GM23338 (cell line): ENCODE measurements at regions not wholly inside any gene's neighbourhood (a gene's known extent, or its start where the extent isn't known, plus 50 kb on each side); places are given as distances from the start of the nearest gene placed in this dataset.

ENCODE experiments used
- CREB1 ChIP-seq: fragments of 250-450 bp; sonication (Bioruptor Pico); IDR thresholded peaks from 2 replicates; pipeline ENCODE4 v1.5.0; 2020; ENCODE audit warnings: low read depth, mild to moderate bottlenecking, moderate library complexity
- EZH2 ChIP-seq: fragments of 200-600 bp; sonication (generic); IDR thresholded peaks from one replicate; pipeline ENCODE4 v1.8.0; 2017; ENCODE audit warnings: antibody characterized with exemption, mild to moderate bottlenecking, low read depth; ENCODE audit not compliant: unreplicated experiment
- EZH2phosphoT487 ChIP-seq: fragments of 200-600 bp; sonication (generic); IDR thresholded peaks from one replicate; pipeline ENCODE4 v1.8.1; 2018; ENCODE audit warnings: antibody characterized with exemption; ENCODE audit not compliant: unreplicated experiment
- POLR2AphosphoS5 ChIP-seq: IDR thresholded peaks from 2 replicates; pipeline ENCODE4 v1.6.1; 2016; ENCODE audit warnings: antibody characterized with exemption, low read depth
- STAT1 ChIP-seq: IDR thresholded peaks from one replicate; pipeline ENCODE4 v1.6.1; 2016; ENCODE audit warnings: antibody characterized with exemption; ENCODE audit not compliant: unreplicated experiment
- ZNF114 ChIP-seq: fragments of 250-450 bp; sonication (Bioruptor Pico); IDR thresholded peaks from 2 replicates; pipeline ENCODE4 v1.5.0; 2020; ENCODE audit warnings: mild to moderate bottlenecking, moderate library complexity
- TF ChIP-seq, protein P1 (sequence below), 2 experiments: fragments of 200-600 bp in 1 of 2; sonication (generic) in 1 of 2; conservative IDR thresholded peaks; 2 replicates each; pipeline versions ENCODE4 v1.5.1 to v1.6.1; 2016 to 2017; ENCODE audit warnings: antibody characterized with exemption in 2 of 2, low read depth in 2 of 2, mild to moderate bottlenecking in 2 of 2, moderate library complexity in 1 of 2
- TF ChIP-seq, protein P2 (sequence below): IDR thresholded peaks from one replicate; pipeline ENCODE4 v1.6.1; 2018; ENCODE audit warnings: antibody characterized with exemption; ENCODE audit not compliant: unreplicated experiment

DNA sequence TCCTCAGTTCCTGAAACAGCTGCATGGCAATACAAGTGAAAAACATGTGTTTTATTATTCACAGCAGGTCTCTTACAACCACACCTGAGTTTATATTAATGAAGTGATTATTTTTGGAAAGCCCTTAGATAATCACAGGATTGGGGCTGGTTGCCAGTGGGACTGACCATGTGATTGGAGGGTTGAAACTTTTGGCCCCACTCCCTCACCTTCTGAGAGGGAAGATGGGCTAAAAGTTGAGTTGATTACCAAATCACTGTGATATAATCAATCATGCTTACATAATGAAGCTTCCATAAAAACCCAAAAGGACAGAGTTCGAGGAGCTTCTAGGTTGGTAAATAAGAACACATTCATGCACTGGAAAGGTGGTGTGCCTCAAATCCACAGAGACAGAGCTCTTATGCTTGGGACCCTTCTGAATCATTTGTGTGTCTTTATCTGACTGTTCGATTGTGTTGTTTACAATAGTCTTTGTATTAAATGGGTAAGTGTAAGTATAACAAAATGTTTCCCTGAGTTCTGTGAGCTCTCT, 393.9 kb downstream of the RPS24 start:
- TF ChIP-seq EZH2phosphoT487 (no peak), STAT1 (no peak), EZH2 (no peak), CREB1 (CRISPR knock-in tag) (no peak), POLR2AphosphoS5 (no peak), ZNF114 (no peak)
- TF ChIP-seq, protein P1, sequence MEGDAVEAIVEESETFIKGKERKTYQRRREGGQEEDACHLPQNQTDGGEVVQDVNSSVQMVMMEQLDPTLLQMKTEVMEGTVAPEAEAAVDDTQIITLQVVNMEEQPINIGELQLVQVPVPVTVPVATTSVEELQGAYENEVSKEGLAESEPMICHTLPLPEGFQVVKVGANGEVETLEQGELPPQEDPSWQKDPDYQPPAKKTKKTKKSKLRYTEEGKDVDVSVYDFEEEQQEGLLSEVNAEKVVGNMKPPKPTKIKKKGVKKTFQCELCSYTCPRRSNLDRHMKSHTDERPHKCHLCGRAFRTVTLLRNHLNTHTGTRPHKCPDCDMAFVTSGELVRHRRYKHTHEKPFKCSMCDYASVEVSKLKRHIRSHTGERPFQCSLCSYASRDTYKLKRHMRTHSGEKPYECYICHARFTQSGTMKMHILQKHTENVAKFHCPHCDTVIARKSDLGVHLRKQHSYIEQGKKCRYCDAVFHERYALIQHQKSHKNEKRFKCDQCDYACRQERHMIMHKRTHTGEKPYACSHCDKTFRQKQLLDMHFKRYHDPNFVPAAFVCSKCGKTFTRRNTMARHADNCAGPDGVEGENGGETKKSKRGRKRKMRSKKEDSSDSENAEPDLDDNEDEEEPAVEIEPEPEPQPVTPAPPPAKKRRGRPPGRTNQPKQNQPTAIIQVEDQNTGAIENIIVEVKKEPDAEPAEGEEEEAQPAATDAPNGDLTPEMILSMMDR (conservative IDR thresholded peaks at IDR 0.05; ENCODE audit: low read depth in 2 of 2), result no peak
- TF ChIP-seq, protein P2, sequence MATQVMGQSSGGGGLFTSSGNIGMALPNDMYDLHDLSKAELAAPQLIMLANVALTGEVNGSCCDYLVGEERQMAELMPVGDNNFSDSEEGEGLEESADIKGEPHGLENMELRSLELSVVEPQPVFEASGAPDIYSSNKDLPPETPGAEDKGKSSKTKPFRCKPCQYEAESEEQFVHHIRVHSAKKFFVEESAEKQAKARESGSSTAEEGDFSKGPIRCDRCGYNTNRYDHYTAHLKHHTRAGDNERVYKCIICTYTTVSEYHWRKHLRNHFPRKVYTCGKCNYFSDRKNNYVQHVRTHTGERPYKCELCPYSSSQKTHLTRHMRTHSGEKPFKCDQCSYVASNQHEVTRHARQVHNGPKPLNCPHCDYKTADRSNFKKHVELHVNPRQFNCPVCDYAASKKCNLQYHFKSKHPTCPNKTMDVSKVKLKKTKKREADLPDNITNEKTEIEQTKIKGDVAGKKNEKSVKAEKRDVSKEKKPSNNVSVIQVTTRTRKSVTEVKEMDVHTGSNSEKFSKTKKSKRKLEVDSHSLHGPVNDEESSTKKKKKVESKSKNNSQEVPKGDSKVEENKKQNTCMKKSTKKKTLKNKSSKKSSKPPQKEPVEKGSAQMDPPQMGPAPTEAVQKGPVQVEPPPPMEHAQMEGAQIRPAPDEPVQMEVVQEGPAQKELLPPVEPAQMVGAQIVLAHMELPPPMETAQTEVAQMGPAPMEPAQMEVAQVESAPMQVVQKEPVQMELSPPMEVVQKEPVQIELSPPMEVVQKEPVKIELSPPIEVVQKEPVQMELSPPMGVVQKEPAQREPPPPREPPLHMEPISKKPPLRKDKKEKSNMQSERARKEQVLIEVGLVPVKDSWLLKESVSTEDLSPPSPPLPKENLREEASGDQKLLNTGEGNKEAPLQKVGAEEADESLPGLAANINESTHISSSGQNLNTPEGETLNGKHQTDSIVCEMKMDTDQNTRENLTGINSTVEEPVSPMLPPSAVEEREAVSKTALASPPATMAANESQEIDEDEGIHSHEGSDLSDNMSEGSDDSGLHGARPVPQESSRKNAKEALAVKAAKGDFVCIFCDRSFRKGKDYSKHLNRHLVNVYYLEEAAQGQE, result no peak
